ENCODE measurements at regions not wholly inside any gene's neighbourhood (a gene's known extent, or its start where the extent isn't known, plus 50 kb on each side); places are given as distances from the start of the nearest gene placed in this dataset.

GRCh38 chr12:115341442-115341841 is 657.5 kb upstream of the TBX3 start:
- no peak for DNase-seq

DNA sequence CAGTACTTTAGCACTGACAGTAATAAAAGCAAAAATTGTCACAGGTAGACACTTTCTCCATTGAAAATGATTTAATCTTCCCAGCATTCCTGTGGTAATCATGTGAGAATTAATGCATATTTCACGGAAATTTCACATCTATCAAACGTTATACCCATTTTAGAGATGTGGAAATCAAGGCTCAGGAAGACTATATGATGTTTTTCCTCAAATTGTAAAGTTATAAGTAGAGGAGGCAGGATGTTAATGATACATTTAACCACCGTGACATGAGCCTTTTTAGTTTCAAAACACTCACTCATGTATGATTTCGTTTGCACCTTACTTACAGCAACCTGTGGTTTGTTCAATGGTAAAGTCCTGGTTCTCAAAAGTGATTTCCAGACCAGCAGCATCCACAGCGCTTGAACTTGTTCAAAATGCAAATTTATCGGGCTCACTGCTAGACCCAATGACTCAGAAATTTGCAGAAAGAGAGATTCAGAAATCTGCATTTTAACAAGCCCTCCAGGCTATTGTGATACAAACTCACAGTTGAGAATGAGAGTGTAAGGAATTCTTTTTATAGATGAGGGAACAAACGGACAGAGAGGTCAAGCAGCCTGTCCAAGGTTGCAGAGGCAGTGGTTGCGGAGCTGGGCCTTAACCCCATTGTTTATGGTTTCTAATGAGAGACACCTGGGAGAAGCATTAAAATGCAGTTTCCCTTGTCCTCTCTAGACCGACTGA is 654.8 kb upstream of the TBX3 start:
- no peak for DNase-seq

GRCh38 chr12:115337693-115338543 is 653.9 kb upstream of the TBX3 start:
- no peak for DNase-seq

DNA sequence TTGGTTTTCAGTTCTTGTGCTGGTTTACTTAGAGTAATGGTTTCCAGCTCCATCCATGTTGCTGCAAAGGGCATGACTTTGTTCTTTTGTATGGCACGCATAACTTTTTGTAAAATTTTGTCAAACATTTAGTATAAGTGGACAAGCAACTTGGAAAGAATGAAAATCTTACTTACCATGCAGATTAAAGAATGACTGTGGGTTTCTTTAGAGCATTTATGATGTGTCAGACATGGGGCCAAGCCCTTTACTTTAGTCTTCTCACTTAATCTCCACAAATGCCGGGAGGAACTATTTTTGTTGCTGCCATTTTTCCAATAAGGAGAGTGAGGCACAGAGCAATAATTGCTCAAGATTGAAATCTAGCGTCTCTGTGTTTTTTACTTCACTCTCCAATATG is 652.5 kb upstream of the TBX3 start:
- no peak for DNase-seq

GRCh38 chr12:115335594-115335993 is 651.6 kb upstream of the TBX3 start:
- no peak for DNase-seq

- DNase-seq = no peak
Observed at GRCh38 chr12:115335048-115335447, 651.1 kb upstream of the TBX3 start.

- DNase-seq = no peak
Observed at GRCh38 chr12:115332945-115333344, 649.0 kb upstream of the TBX3 start.

- no peak for DNase-seq
Observed at GRCh38 chr12:115325858-115326257, 641.9 kb upstream of the TBX3 start.

- DNase-seq = no peak
Observed at GRCh38 chr12:115324949-115325593, 641.1 kb upstream of the TBX3 start.

DNA sequence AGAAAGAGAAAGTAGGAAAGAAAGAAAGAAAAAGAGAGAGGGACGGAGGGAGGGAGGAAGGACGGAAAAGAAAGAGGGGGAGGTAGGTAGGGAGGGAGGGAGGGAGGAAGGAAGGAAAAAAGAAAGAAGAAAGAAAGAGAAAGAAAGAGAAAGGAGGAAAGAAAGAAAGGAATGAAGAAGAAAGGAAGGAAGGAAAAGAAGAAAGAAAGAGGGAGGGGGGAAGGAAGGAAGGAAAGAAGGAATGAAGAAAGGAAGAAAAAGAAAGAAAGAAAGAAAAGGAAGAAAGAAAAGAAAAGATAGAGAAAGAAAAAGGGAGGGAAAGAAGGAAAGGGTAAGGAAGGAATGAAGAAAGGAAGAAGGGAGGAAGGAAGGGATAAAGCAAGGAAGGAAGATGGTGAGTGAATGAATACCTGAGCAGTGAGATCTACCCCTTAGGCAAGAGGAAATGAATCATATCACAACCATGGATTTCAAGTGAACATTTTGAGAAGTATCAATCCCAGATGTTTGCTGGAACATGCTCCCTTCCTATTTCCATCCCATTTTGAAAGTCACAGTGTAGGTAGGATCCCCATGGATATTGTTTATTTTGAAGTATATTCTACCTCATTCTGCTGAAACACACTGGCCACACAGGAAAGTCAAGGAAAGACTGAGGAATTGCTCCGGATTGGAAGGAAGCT is 639.4 kb upstream of the TBX3 start:
- DNase-seq = no peak

DNA sequence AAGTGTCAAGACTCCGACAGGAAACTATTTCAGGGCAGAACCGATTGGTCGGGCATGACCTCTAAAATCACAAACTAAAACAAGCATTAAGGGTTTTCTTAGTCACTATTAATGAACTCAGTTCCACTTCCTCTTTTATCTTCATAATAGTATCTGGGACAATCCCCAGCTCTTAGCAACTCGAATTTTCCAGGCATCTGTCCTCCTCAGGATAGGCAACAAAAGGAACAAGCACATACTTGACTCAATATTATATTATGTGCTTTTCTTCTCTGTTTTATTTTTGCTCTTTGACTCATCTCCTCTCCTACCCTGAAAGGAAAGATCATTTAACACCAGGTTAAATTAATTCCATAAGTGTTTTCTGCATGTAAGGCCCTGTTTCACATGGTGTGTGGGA is 638.3 kb upstream of the TBX3 start:
- DNase-seq = no peak

GRCh38 chr12:115320967-115321366 is 637.0 kb upstream of the TBX3 start:
- DNase-seq = no peak

DNA sequence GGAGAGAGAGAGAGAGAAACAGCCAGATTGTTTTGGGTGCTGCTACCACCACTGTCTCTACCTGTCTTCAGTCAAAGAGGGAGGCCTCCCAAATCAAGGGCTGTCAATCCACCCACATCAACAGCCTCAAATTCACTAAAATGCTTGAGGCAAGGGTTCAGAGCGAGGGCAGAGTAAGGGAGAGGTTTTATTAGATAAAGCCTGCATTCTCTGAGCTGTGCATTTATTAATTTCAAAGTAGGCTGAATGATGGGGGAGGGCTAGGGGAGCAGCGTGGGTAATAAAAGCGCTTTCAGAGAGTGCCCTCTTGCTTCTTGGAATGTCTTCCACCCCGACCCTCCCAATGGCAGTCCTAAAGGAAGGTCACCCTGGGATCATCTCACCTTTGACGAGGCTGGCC is 636.5 kb upstream of the TBX3 start:
- DNase-seq = no peak

GRCh38 chr12:115319446-115320040 is 635.6 kb upstream of the TBX3 start:
- no peak for DNase-seq

DNA sequence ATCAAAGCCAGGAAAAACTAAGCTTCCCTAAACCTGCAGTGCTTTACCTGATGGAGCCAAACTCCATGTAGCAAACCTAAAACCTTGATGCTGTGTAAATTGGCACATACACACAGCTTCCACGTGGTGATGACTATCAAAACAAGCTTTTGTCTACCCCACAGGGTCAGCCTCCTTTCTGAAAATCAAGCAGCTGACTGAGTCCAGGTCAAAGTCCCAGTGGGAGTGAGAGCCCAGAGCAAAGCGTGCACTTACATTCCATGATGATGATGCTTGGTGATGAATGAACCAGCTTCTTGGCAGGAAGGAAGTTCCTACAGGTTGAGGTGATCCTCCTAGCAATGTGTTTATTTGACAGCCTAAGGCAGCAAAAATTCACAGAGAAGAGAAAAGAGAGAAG is 630.0 kb upstream of the TBX3 start:
- no peak for DNase-seq

GRCh38 chr12:115312901-115313300 is 628.9 kb upstream of the TBX3 start:
- no peak for DNase-seq

DNA sequence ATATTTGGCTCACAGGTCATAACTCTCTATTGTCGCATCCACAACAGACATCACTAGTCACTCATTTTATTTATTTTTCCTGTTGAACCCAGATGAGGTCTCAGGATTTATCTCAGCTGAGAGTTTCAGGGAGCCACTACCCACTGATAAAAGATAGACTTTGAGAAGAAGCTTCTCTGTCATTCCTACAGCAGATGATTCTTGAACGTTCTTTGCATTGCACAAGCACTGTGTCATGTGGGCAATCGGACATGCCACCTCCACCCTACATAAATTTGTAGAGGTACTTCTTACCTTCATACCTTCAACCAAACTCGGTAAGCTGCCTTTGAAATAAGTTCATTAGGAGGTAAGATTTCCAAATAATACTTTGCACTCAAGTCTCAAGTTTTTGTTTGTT is 627.9 kb upstream of the TBX3 start:
- no peak for DNase-seq

DNA sequence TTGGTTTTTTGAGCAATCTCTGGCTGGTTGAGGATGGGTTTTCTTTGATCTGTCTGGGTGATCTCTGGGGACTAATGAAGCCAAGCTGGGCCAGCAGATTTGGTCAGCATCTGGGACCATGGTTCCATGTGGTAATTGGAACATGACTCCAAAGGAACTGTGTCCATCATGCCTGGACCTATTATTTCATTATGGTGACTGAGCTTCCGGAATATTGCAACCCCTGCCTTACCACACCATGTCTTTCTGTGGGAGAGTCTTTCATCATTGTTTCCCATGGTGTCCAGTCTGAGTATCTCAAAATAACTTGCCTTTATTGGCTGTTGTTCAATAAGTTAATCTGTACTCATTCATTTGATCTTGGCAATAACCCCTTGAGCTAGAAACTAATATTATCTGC is 624.9 kb upstream of the TBX3 start:
- no peak for DNase-seq

DNA sequence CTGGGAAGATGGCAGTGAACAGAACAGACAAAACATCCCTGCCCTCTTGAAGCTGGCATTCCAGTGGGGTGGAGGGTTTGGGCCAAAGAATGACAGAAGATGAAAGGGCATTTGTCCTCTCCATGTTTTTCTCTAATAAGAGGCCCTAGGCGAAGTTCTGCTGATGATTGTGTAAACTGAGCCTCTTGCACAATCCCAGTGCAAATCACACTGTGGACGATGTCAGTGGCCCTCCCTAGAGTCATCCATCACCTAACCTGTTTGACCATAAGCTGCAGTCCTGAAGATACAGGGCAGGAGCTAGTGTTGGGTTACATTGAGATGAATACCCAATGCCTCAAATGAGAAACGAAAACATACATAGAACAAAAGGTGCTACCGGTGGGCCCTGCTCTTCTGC is 622.4 kb upstream of the TBX3 start:
- no peak for DNase-seq

DNA sequence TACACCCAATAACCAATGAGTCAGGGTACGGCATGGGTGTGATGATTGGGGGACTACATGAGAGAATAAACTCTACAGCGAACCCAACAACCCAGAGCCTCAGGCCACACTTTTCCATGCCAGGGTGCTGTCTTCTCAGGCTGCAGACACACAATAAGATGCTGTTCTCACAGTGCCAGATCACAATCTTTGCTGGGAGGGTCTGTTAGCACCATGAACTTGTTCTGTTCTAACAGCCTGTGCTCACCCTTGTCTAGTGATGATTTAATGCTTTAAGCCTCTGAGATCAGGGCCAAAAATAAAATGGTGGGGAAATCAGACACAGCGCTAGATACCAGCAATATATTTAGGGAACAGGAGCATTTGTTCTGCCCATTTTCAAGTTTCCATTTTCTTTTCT is 621.9 kb upstream of the TBX3 start:
- DNase-seq = no peak

DNA sequence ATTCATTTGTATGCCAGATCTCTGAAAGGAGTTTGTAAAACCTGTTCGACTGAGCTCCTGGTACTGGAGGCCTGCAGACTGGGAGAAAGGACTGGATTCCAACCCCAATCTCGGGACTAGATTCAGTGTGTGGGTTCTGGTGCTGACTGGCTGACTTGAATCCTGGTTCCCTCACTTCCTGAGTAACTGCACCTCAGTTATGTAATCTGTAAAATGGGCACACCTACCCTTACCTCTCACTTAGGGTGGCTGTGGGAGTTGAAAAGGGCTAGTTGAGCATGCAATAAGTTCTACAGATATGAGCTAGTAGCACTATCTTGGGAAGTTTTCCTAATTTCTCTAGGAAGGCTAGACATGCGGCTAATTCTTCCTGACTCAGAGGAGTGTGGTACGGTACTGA is 621.3 kb upstream of the TBX3 start:
- DNase-seq = no peak

DNA sequence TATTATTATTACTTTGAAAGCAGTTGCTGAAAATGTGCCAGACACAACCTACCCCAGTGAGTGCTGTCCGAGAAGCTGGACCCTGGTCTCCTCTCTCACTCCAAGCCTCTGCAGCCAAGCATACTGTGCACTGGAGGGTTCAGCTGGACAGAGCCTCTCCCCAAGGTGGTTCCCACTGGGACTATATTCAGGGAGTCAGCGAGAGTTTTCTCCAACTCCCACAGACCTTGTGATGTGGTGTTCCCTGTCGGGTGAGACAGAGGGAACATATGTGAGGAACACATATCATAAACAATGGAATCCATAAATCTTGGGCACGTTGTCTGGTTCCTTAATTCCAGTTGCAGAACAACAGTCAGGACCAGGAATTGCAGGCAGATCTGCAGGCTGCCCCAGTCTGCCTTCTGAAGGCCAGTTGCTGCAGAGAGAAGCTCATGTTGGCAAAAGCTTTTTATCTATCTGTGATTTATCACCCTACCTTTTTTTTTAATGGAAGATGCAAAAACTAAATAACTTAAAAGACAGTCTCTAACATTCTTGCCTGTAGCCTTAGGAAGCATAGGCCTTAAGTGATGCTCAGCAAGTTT is 619.8 kb upstream of the TBX3 start:
- DNase-seq = no peak

DNA sequence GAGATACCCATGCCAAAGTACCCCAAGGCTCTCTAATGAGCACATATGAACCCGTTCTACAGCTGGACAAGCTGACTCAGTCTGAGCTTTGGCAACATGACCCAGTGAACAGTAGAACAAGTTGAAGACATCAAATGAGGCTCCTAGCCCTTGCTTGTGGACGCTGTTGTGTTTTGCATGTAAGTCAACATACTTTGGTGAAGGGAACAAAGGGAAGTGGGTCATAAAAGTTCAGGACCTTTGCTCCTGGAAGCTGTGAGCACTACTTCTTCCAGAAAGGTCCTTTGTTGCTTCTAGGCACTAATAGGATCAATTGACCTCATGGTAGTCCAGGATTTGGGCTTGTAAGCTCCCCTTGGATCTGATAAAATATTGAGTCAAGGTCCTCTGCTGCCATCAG is 613.5 kb upstream of the TBX3 start:
- DNase-seq = no peak

Measured in KG1 (cell line).